ENCODE measurements at regions not wholly inside any gene's neighbourhood (a gene's known extent, or its start where the extent isn't known, plus 50 kb on each side); places are given as distances from the start of the nearest gene placed in this dataset.

DNA sequence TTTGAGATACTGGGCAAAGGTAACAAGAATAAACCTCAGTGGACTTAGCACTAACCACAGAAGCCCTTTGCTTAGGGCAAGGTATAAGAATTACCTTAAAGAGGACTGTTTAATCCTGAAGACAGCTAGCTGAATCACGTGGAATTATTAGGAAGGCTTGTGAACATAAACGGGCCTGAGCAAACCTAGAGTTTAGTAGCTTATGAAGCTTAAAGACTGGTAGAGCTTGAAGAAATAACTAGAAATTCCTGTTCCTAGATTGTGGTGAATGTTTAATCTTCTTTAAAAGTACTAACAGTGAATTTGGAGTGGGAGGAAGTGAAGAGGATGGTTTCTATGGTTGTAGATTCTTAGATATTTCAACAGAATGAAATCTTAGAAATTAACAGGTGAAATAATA, 428.9 kb upstream of the THRB start:
- H3K27ac ChIP-seq (ENCODE audit: low read depth, low read length) = no peak overlapping the region
- POLR2A ChIA-PET (ENCODE audit: partially characterized antibody) = no interaction called here
- no peak overlapping the region for H4K5ac ChIP-seq (ENCODE audit: insufficient read length, low read depth, low read length)
- CTCF ChIA-PET (ENCODE audit: partially characterized antibody) = interaction anchor here (1.7 kb wide), 1 partner anchor 110 kb away, joined by 5 read pairs; no protein-coding TSS in a partner anchor
- no peak overlapping the region for H2AK5ac ChIP-seq (ENCODE audit: low read depth, low read length)
- H2BK12ac ChIP-seq (ENCODE audit: low read depth, low read length) = no peak overlapping the region
- no peaks in the 10 kb centered on the region for H3K79me2 ChIP-seq (ENCODE audit: control insufficient read depth in 1 of 2, insufficient read depth in 2 of 2, low read length in 2 of 2)
- H3K9me3 ChIP-seq (ENCODE audit: insufficient read depth in 2 of 2, low read depth in 1 of 2, low read length in 1 of 2) = no peaks in the 10 kb centered on the region
- no peak overlapping the region for H4K91ac ChIP-seq (replicated peaks; ENCODE audit: insufficient read length, low read length)
- no peak for TF ChIP-seq JUN (IDR thresholded peaks at IDR 0.05; ENCODE audit: low read depth, low read length)
- TF ChIP-seq GABPA (IDR thresholded peaks at IDR 0.05; ENCODE audit: borderline replicate concordance, insufficient read depth, low read length) = no peak
- no peak for TF ChIP-seq SIX5 (IDR thresholded peaks at IDR 0.05; ENCODE audit: low read depth, low read length)
- no peak for TF ChIP-seq CHD2 (IDR thresholded peaks at IDR 0.05; ENCODE audit: low read length)
- no peak for TF ChIP-seq RXRA (IDR thresholded peaks at IDR 0.05; ENCODE audit: insufficient read depth, low read depth, low read length)
- TF ChIP-seq CREB1 (IDR thresholded peaks at IDR 0.05) = no peak
- no peak for TF ChIP-seq TCF12 (IDR thresholded peaks at IDR 0.05; ENCODE audit: low read depth, low read length)
- TF ChIP-seq BCL11A (IDR thresholded peaks at IDR 0.05; ENCODE audit: low read depth in 2 of 2, low read length in 2 of 2) = no peak
- no peak for TF ChIP-seq CEBPB (IDR thresholded peaks at IDR 0.05; ENCODE audit: low read depth, low read length)
- no peak for TF ChIP-seq RAD21 (IDR thresholded peaks at IDR 0.05 in 1 of 2, conservative IDR thresholded peaks at IDR 0.05 in 1 of 2; ENCODE audit: low read depth in 2 of 2, low read length in 2 of 2)
- TF ChIP-seq MAFK (IDR thresholded peaks at IDR 0.05; ENCODE audit: low read depth, low read length) = no peak
- TF ChIP-seq, protein P1, sequence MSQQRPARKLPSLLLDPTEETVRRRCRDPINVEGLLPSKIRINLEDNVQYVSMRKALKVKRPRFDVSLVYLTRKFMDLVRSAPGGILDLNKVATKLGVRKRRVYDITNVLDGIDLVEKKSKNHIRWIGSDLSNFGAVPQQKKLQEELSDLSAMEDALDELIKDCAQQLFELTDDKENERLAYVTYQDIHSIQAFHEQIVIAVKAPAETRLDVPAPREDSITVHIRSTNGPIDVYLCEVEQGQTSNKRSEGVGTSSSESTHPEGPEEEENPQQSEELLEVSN (IDR thresholded peaks at IDR 0.05) = no peak
- TF ChIP-seq NRF1 (IDR thresholded peaks at IDR 0.05; ENCODE audit: low read depth, low read length) = no peak
- no peak for TF ChIP-seq NANOG (IDR thresholded peaks at IDR 0.05; ENCODE audit: insufficient read depth, low read depth, low read length, poor library complexity, severe bottlenecking)
- TF ChIP-seq SUZ12 (IDR thresholded peaks at IDR 0.05; ENCODE audit: low read length) = no peak
- H3K18ac ChIP-seq (ENCODE audit: extremely low read depth, low read length) = no peak overlapping the region
- H3K23ac ChIP-seq (ENCODE audit: insufficient read length) = no peak overlapping the region
- DNase-seq (ENCODE audit: low read depth in 1 of 2, low spot score in 2 of 2) (no peak), FAIRE-seq (no peak)
- H3K14ac ChIP-seq (ENCODE audit: insufficient read length) = no peak overlapping the region
- H3K4me1 ChIP-seq (replicated peaks in 1 of 4; ENCODE audit: control insufficient read depth in 3 of 4, insufficient read depth in 4 of 4, low read length in 3 of 4) = no peaks in the 10 kb centered on the region
- no peak overlapping the region for H2BK20ac ChIP-seq (ENCODE audit: low read length)
- no peak overlapping the region for H4K8ac ChIP-seq (ENCODE audit: extremely low read depth, insufficient read depth, low read length)
- H2BK15ac ChIP-seq (ENCODE audit: low read length) = no peak overlapping the region
- 73% methylated on average over 2 of the region's 2 CpGs; no CpG with 5 or more reads in 1 of the 2 experiments for WGBS, 2 experiments (ENCODE audit: extremely low coverage in 1 of 2, insufficient coverage in 1 of 2, insufficient read length in 1 of 2, insufficient replicate concordance in 2 of 2, low coverage in 1 of 2, low lambda C conversion rate in 2 of 2, missing lambda C conversion rate in 1 of 2)
- no peak overlapping the region for H2BK5ac ChIP-seq (ENCODE audit: low read depth, low read length)
- no peak overlapping the region for H3K4me3 ChIP-seq (ENCODE audit: extremely low read depth in 1 of 4, insufficient read depth in 2 of 4, low read depth in 3 of 4, low read length in 4 of 4)
- no peaks in the 10 kb centered on the region for H3K79me1 ChIP-seq (ENCODE audit: low read depth, low read length)
- H2AFZ ChIP-seq (ENCODE audit: low read length) = no peak overlapping the region
- no peaks in the 10 kb centered on the region for H3K23me2 ChIP-seq (ENCODE audit: low read depth, low read length)
- no peak overlapping the region for H3K9ac ChIP-seq (replicated peaks in 1 of 4; ENCODE audit: extremely low read depth in 1 of 4, low read depth in 3 of 4, low read length in 3 of 4)
- H3K4me2 ChIP-seq (ENCODE audit: insufficient read depth in 1 of 2, low read depth in 2 of 2, low read length in 2 of 2) = no peak overlapping the region
- H3K4ac ChIP-seq (replicated peaks; ENCODE audit: insufficient read length, low read depth, low read length) = no peak overlapping the region
- no peak overlapping the region for H2BK120ac ChIP-seq (replicated peaks; ENCODE audit: low read depth, low read length)
- no peaks in the 10 kb centered on the region for H3K36me3 ChIP-seq (ENCODE audit: control insufficient read depth in 2 of 4, insufficient read depth in 4 of 4, low read length in 3 of 4)
- no peak overlapping the region for H3K56ac ChIP-seq (replicated peaks; ENCODE audit: insufficient read length, low read depth, low read length)
- peaks cover 0 to 2% (median 0%) of the 10 kb centered on the region in 4 experiments; a peak in 1 of 7 replicates for H3K27me3 ChIP-seq (replicated peaks in 1 of 4; ENCODE audit: control insufficient read depth in 3 of 4, extremely low read depth in 1 of 4, insufficient read depth in 3 of 4, low read length in 3 of 4)
- no peaks in the 10 kb centered on the region for H4K20me1 ChIP-seq (replicated peaks in 1 of 2; ENCODE audit: control insufficient read depth in 1 of 2, insufficient read depth in 2 of 2, low read length in 2 of 2)

Data from H1 (cell line).